ENCODE measurements at regions not wholly inside any gene's neighbourhood (a gene's known extent, or its start where the extent isn't known, plus 50 kb on each side); places are given as distances from the start of the nearest gene placed in this dataset.

DNA sequence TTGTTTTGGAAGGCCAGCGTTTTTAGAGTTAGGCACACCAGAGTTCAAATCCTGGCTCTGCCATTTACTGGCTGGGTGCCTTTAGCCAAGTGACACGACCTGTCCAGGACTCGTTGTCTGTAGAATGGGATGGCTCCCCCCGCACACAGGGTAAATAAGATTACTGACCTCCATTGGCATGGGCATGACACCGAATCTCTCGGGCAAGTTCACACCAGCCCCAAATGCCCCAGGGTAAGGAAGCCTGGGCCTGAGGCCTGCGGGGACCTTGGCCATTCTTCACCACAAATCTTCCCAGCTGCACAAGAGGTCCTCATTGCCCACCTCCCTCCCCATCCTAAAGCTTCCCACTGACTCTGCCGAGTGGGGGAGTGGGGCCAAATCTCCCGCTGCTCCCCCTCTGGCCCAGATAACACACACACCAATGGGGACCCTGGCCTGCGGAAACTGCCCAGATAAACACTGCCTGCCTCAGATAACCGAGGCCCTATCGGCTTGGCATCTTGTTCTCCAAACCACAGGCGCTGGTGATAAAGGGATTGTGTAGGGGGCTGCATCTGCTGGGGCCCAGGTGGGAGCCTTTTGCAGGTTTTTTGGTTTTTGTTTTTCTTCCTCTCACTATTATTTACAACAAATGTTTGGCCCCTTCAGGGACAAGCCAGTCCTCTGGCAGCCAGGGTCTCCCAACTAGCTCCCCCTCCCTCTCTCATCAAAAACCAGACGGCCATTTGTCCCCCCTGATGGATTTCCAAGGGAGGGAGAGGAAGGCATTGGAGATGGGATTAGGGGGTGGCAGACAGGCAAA is 75.0 kb upstream of the LHX1 start (continued):
- TF ChIP-seq, protein P1, sequence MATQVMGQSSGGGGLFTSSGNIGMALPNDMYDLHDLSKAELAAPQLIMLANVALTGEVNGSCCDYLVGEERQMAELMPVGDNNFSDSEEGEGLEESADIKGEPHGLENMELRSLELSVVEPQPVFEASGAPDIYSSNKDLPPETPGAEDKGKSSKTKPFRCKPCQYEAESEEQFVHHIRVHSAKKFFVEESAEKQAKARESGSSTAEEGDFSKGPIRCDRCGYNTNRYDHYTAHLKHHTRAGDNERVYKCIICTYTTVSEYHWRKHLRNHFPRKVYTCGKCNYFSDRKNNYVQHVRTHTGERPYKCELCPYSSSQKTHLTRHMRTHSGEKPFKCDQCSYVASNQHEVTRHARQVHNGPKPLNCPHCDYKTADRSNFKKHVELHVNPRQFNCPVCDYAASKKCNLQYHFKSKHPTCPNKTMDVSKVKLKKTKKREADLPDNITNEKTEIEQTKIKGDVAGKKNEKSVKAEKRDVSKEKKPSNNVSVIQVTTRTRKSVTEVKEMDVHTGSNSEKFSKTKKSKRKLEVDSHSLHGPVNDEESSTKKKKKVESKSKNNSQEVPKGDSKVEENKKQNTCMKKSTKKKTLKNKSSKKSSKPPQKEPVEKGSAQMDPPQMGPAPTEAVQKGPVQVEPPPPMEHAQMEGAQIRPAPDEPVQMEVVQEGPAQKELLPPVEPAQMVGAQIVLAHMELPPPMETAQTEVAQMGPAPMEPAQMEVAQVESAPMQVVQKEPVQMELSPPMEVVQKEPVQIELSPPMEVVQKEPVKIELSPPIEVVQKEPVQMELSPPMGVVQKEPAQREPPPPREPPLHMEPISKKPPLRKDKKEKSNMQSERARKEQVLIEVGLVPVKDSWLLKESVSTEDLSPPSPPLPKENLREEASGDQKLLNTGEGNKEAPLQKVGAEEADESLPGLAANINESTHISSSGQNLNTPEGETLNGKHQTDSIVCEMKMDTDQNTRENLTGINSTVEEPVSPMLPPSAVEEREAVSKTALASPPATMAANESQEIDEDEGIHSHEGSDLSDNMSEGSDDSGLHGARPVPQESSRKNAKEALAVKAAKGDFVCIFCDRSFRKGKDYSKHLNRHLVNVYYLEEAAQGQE (IDR thresholded peaks at IDR 0.05; ENCODE audit: low read depth): no peak
- TF ChIP-seq YY1 (IDR thresholded peaks at IDR 0.05; ENCODE audit: extremely low read depth, insufficient replicate concordance, low read depth, low read length) (no peak), CEBPB (IDR thresholded peaks at IDR 0.05; ENCODE audit: low read depth) (no peak), ELF1 (IDR thresholded peaks at IDR 0.05; ENCODE audit: borderline replicate concordance, low read depth) (no peak), EZH2phosphoT487 (IDR thresholded peaks at IDR 0.05; ENCODE audit: borderline replicate concordance) (no peak), SP1 (IDR thresholded peaks at IDR 0.05; ENCODE audit: low read depth) (no peak), ZFX (IDR thresholded peaks at IDR 0.05) (no peak)

DNA sequence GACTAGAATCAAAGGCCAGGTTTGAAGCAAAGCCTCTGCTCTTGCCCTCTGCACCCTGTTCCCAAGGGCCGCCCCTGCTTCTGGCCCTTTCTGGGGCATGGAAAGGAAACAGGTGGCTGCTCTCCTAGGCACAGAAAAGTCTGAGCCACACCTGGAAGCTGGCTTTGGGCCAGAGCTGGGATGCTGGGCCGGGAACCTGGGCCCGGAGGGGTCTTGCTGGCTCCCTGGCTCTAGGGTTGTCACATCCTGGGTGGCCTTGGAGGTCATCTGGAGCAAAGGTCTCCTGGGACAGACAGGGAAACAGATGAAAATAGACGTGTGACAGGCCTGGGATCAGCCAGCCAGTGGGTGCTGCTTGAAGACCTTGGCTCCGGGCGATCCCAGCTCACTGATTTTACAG is 74.1 kb upstream of the LHX1 start:
- H4K20me1 ChIP-seq (ENCODE audit: insufficient read depth): no peaks in the 10 kb centered on the region
- peaks cover 0 to 11% of the 10 kb centered on the region in 2 experiments; a peak in 2 of 4 replicates for H3K4me1 ChIP-seq (ENCODE audit: control insufficient read depth in 1 of 2, insufficient read depth in 2 of 2, low read length in 2 of 2)
- no peak overlapping the region for H3K4me2 ChIP-seq (ENCODE audit: low read length)
- no peak overlapping the region for H2AFZ ChIP-seq (ENCODE audit: low read depth, low read length, poor library complexity, severe bottlenecking)
- no peaks in the 10 kb centered on the region for H3K79me2 ChIP-seq (ENCODE audit: insufficient read depth, low read length)
- no TSS peak for BruUV-seq (replicated peaks)
- no peak overlapping the region for H3K9ac ChIP-seq (ENCODE audit: low read length)
- no peak overlapping the region for H3K4me3 ChIP-seq (replicated peaks in 1 of 2; ENCODE audit: low read depth in 1 of 2, low read length in 2 of 2)
- ChIA-PET RAD21 (ENCODE audit: low non-redundant PET in 1 of 2, low total read pairs in 2 of 2, uncharacterized antibody in 2 of 2, unreplicated experiment in 2 of 2) (no interaction called here), CTCF (no interaction called here), POLR2A (no interaction called here)
- H3K9me3 ChIP-seq (ENCODE audit: control insufficient read depth in 1 of 2, insufficient read depth in 1 of 2, low read depth in 1 of 2, low read length in 2 of 2): no peaks in the 10 kb centered on the region
- no peak for ATAC-seq
- no peak overlapping the region for H3K27ac ChIP-seq (ENCODE audit: low read depth, low read length)
- no peaks in the 10 kb centered on the region for H3K36me3 ChIP-seq (ENCODE audit: control insufficient read depth in 1 of 2, insufficient read depth in 2 of 2, low read length in 2 of 2)
- H3K9me2 ChIP-seq (ENCODE audit: insufficient read depth): no peaks in the 10 kb centered on the region
- no peaks in the 10 kb centered on the region for H3K27me3 ChIP-seq (ENCODE audit: insufficient read depth, low read length)
- intact Hi-C loops (cut with micrococcal nuclease): no loop called here
- no peak for DNase-seq (ENCODE audit: low read depth, low spot score)
- TF ChIP-seq, protein P2, sequence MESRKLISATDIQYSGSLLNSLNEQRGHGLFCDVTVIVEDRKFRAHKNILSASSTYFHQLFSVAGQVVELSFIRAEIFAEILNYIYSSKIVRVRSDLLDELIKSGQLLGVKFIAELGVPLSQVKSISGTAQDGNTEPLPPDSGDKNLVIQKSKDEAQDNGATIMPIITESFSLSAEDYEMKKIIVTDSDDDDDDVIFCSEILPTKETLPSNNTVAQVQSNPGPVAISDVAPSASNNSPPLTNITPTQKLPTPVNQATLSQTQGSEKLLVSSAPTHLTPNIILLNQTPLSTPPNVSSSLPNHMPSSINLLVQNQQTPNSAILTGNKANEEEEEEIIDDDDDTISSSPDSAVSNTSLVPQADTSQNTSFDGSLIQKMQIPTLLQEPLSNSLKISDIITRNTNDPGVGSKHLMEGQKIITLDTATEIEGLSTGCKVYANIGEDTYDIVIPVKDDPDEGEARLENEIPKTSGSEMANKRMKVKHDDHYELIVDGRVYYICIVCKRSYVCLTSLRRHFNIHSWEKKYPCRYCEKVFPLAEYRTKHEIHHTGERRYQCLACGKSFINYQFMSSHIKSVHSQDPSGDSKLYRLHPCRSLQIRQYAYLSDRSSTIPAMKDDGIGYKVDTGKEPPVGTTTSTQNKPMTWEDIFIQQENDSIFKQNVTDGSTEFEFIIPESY (IDR thresholded peaks at IDR 0.05; ENCODE audit: extremely low read depth, insufficient replicate concordance, low read length): no peak
- no peak for TF ChIP-seq EGR1 (IDR thresholded peaks at IDR 0.05; ENCODE audit: low read depth)
- TF ChIP-seq RAD21 (IDR thresholded peaks at IDR 0.05; ENCODE audit: low read depth): no peak
- no peak for TF ChIP-seq ZNF274 (IDR thresholded peaks at IDR 0.05; ENCODE audit: low read depth, low read length)
- TF ChIP-seq SIN3A (IDR thresholded peaks at IDR 0.05; ENCODE audit: low read depth): no peak
- TF ChIP-seq CEBPB (IDR thresholded peaks at IDR 0.05; ENCODE audit: low read depth): no peak
- no peak for TF ChIP-seq JUND (IDR thresholded peaks at IDR 0.05)
- TF ChIP-seq TCF7L2 (IDR thresholded peaks at IDR 0.05; ENCODE audit: borderline replicate concordance, extremely low read depth, insufficient read depth, insufficient read length): no peak
- TF ChIP-seq, protein P1 (IDR thresholded peaks at IDR 0.05; ENCODE audit: low read depth): no peak
- TF ChIP-seq CBX3 (IDR thresholded peaks at IDR 0.05; ENCODE audit: low read depth): no peak
